ENCODE measurements at regions not wholly inside any gene's neighbourhood (a gene's known extent, or its start where the extent isn't known, plus 50 kb on each side); places are given as distances from the start of the nearest gene placed in this dataset.
A peak's percentile ranks its signal among the peaks of the same experiment; 100 is the strongest.

GRCh38 chr9:109922617-109923470 is 142.8 kb downstream of the PALM2AKAP2 start:
- no peak overlapping the region for H3K4me3 Mint-ChIP-seq
- peaks cover 0 to 3% (median 0%) of the 10 kb centered on the region in 3 donors for H3K9me3 ChIP-seq (ENCODE audit: control extremely low read depth in 1 of 3, control insufficient read depth in 2 of 3, insufficient read depth in 1 of 3, low read length in 2 of 3)
- peak overlapping the region; percentile 56 for H3K27ac Mint-ChIP-seq
- no peak for TF ChIP-seq CTCF (IDR thresholded peaks at IDR 0.05)
- no peak for TF ChIP-seq EZH2 (IDR thresholded peaks at IDR 0.05; ENCODE audit: borderline replicate concordance, insufficient read depth, low read depth, low read length, poor library complexity, severe bottlenecking)
- ATAC-seq (ENCODE audit: low read depth) (no peak), DNase-seq (no peak)
- no peak overlapping the region for H3K27ac ChIP-seq (ENCODE audit: low read length in 2 of 2)
- H3K9me3 Mint-ChIP-seq (ENCODE audit: insufficient read depth) = no peaks in the 10 kb centered on the region
- no CpG with 5 or more reads among the region's 2 CpGs for WGBS (ENCODE audit: insufficient coverage)
- no peak overlapping the region for H2AFZ ChIP-seq (ENCODE audit: insufficient read depth, low read depth, low read length, poor library complexity, severe bottlenecking)
- H3K4me1 ChIP-seq (ENCODE audit: control insufficient read depth in 2 of 2, insufficient read depth in 2 of 2, low read length in 2 of 2) = peaks cover 61 to 65% of the 10 kb centered on the region in 2 donors
- H3K4me2 ChIP-seq (replicated peaks; ENCODE audit: low read depth, low read length, poor library complexity, severe bottlenecking) = no peak overlapping the region
- no peak overlapping the region for H3K9ac ChIP-seq (ENCODE audit: low read length)
- ChIA-PET CTCF (interaction anchor here (0.9 to 1.6 kb wide), 3 partner anchors 16 to 129 kb away, joined by 3 to 5 read pairs (median 4); no protein-coding TSS in a partner anchor), POLR2A (interaction anchor here (0.6 to 1.7 kb wide), 4 partner anchors 9 to 129 kb away, joined by 3 to 7 read pairs (median 5); no protein-coding TSS in a partner anchor)
- no peaks in the 10 kb centered on the region for H3K27me3 Mint-ChIP-seq
- peaks cover 71% of the 10 kb centered on the region for H3K4me1 Mint-ChIP-seq
- no peak overlapping the region for H3K4me3 ChIP-seq (ENCODE audit: control extremely low read depth in 1 of 5, extremely low read depth in 1 of 5, insufficient read depth in 1 of 5, low read depth in 2 of 5, low read length in 4 of 5)
- no peaks in the 10 kb centered on the region for H4K20me1 ChIP-seq (ENCODE audit: control insufficient read depth, insufficient read depth, low read length, poor library complexity, severe bottlenecking)
- intact Hi-C loops (cut with micrococcal nuclease) = no loop called here
- H3K27me3 ChIP-seq (replicated peaks in 1 of 4; ENCODE audit: control extremely low read depth in 1 of 4, control insufficient read depth in 3 of 4, insufficient read depth in 4 of 4, low read length in 3 of 4) = no peaks in the 10 kb centered on the region
- no peaks in the 10 kb centered on the region for H3K36me3 ChIP-seq (replicated peaks in 1 of 2; ENCODE audit: control extremely low read depth in 1 of 2, control insufficient read depth in 1 of 2, extremely low read depth in 1 of 2, insufficient read depth in 2 of 2, low read length in 1 of 2)
- peaks cover 18% of the 10 kb centered on the region for H3K79me2 ChIP-seq (ENCODE audit: control insufficient read depth, insufficient read depth, low read length)

- Mint-ChIP-seq H3K4me1 (peaks cover 67% of the 10 kb centered on the region), H3K4me3 (no peak overlapping the region)
- no peak overlapping the region for H3K9ac ChIP-seq (ENCODE audit: low read length)
Measured at GRCh38 chr9:109923471-109923760, 143.4 kb downstream of the PALM2AKAP2 start.

More at GRCh38 chr9:109923471-109923760, 143.4 kb downstream of the PALM2AKAP2 start:
- Histone ChIP-seq H2AFZ (ENCODE audit: insufficient read depth, low read depth, low read length, poor library complexity, severe bottlenecking) (no peak overlapping the region), H3K27ac (ENCODE audit: low read length in 2 of 2) (no peak overlapping the region), H3K79me2 (ENCODE audit: control insufficient read depth, insufficient read depth, low read length) (peaks cover 18% of the 10 kb centered on the region), H3K4me2 (replicated peaks; ENCODE audit: low read depth, low read length, poor library complexity, severe bottlenecking) (no peak overlapping the region), H3K4me1 (ENCODE audit: control insufficient read depth in 2 of 2, insufficient read depth in 2 of 2, low read length in 2 of 2) (peaks cover 56 to 59% of the 10 kb centered on the region in 2 donors), H3K36me3 (replicated peaks in 1 of 2; ENCODE audit: control extremely low read depth in 1 of 2, control insufficient read depth in 1 of 2, extremely low read depth in 1 of 2, insufficient read depth in 2 of 2, low read length in 1 of 2) (no peaks in the 10 kb centered on the region), H4K20me1 (ENCODE audit: control insufficient read depth, insufficient read depth, low read length, poor library complexity, severe bottlenecking) (no peaks in the 10 kb centered on the region), H3K4me3 (ENCODE audit: control extremely low read depth in 1 of 5, extremely low read depth in 1 of 5, insufficient read depth in 1 of 5, low read depth in 2 of 5, low read length in 4 of 5) (no peak overlapping the region), H3K9me3 (ENCODE audit: control extremely low read depth in 1 of 3, control insufficient read depth in 2 of 3, insufficient read depth in 1 of 3, low read length in 2 of 3) (peaks cover 0 to 3% (median 0%) of the 10 kb centered on the region in 3 donors), H3K27me3 (replicated peaks in 1 of 4; ENCODE audit: control extremely low read depth in 1 of 4, control insufficient read depth in 3 of 4, insufficient read depth in 4 of 4, low read length in 3 of 4) (no peaks in the 10 kb centered on the region)
- Mint-ChIP-seq H3K9me3 (ENCODE audit: insufficient read depth) (no peaks in the 10 kb centered on the region), H3K27ac (no peak overlapping the region), H3K27me3 (no peaks in the 10 kb centered on the region)
- 88% methylated on average over 5 of the region's 5 CpGs for WGBS (ENCODE audit: insufficient coverage)
- intact Hi-C loops (cut with micrococcal nuclease) = no loop called here
- CTCF ChIA-PET = interaction anchor here (0.9 to 1.2 kb wide), 2 partner anchors 19 to 128 kb away, joined by 3 to 4 read pairs; no protein-coding TSS in a partner anchor
- ATAC-seq (ENCODE audit: low read depth) = no peak
- no peak for DNase-seq
- no peak for TF ChIP-seq EZH2 (IDR thresholded peaks at IDR 0.05; ENCODE audit: borderline replicate concordance, insufficient read depth, low read depth, low read length, poor library complexity, severe bottlenecking)
- no peak for TF ChIP-seq CTCF (IDR thresholded peaks at IDR 0.05)
- POLR2A ChIA-PET = no interaction called here

All from B cell (primary cell).